ENCODE measurements at regions not wholly inside any gene's neighbourhood (a gene's known extent, or its start where the extent isn't known, plus 50 kb on each side); places are given as distances from the start of the nearest gene placed in this dataset.
A peak's percentile ranks its signal among the peaks of the same experiment; 100 is the strongest.
"Not testable (repeated sequence)": the region's sequence is repeated elsewhere in the genome, so short reads cannot be mapped to it uniquely, and the experiment has no call there.

DNA sequence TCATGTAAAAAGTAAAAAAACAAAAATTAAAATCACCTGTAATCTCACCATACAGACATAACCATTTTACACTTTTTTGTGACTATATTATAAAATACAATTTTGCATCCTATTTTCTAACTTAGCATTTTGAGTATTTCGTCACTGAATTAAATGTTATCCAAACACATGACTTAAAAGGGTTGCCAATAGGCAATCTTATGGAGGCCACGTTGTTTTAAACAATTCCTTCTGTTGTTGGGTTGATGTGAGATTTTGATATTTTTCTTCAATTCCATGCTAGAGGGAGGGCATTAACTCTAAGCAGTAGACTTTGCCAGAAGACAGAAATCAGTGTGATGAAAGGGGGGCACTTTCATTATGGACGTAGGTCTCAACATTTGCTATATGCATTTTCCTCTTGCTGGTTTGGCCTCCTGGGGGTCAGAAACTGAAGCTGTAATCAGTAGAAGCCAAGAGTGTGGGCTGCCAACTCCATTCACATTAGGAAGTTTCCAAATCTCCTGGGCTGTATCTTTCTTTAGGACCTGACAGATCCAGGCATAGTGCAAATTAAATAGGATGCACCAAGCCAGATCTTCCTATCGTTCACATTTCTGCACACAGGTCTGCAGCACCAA, 614.2 kb upstream of the CLINT1 start:
- no peak for DNase-seq

DNA sequence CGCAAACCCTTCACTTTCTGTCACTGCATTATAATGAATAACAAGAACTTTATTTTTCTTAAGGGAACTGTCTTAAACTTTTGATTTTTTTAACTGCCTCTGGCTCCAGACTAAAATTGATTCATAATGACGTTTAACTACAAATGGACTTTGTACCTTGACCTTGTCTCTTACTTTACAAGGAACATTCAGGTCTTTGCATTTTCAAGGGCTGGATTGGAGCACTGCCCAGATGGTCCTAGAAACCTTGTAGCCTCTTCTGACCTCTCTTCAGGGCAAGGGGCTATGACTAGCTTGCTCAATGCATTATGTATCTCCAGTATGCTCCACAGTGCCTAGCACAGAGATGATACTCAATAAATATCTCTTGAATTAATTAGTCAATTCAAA, 612.6 kb upstream of the CLINT1 start:
- no peak for DNase-seq

DNA sequence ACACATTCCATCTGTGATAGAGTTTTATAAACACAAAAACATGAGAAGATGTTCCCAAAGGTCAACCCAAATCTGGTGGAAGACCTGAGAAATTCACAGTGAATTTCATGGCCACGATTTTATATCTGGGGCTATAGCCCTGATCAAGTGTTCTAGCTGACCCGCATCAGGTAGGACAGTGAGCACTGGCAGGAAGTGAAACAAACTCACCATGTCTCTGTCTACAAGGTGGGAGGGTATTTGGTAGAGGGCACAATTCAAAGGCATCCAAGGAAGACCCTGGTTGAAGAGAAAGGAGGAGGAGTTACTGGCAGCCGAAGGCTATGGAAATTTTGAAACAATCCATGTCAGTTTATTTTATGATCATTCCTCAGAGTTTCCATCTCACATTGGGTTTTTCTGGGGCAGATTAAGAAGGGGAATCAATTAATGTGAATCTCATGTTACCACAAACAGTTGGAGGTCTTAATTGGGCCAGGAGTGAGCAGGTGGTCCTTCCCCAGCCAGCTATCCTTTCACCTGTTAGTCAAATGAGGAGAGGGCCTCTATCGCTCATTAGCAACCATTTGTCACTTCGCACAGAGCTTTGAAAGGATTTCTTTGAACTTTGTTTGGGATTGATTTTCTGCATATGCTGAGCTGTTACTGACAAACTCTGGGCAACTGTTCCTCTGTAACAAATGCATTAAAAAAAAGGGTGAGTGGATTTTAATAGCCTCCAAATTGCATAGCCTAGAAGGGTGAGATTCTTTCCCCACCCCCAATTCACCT, 612.0 kb upstream of the CLINT1 start:
- DNase-seq = no peak

DNA sequence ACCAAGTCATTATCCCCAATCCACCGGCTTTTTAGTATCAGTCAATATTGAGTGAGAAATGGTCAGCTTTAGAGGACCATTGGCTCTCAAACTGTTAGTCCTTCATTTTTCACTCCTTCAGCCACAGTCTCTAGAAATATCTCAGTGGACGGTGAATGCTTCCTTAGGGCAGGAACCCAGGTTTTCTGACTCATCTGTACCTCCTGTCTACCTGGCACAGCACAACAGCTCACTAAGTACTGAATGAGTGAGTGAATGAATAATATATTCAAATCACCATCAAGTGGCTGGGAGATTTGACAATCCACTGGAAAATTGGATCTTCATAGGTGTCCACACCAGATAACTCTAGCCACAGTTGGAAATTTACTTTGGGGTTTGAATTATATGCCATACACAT, 609.5 kb upstream of the CLINT1 start:
- DNase-seq = no peak

DNA sequence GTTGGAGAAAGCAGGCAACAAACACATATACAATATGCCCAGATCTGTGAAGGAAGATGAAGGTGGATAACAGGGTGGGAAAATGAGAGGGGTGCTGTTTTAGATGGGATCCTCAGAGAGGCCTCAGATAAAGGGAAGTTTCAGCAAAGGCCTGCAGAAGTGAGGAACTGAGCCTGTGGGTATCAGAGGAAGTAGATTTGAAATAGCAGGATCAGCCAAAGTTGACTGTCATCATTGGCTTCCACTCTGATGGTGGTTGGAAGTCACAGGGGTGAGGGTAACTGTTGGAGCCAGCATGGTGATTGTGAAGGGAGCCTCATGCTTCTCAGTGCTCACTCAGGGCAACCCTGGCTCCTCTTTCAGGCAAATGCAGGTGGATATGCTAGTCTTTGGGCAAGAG, 607.2 kb upstream of the CLINT1 start:
- no peak for DNase-seq

DNA sequence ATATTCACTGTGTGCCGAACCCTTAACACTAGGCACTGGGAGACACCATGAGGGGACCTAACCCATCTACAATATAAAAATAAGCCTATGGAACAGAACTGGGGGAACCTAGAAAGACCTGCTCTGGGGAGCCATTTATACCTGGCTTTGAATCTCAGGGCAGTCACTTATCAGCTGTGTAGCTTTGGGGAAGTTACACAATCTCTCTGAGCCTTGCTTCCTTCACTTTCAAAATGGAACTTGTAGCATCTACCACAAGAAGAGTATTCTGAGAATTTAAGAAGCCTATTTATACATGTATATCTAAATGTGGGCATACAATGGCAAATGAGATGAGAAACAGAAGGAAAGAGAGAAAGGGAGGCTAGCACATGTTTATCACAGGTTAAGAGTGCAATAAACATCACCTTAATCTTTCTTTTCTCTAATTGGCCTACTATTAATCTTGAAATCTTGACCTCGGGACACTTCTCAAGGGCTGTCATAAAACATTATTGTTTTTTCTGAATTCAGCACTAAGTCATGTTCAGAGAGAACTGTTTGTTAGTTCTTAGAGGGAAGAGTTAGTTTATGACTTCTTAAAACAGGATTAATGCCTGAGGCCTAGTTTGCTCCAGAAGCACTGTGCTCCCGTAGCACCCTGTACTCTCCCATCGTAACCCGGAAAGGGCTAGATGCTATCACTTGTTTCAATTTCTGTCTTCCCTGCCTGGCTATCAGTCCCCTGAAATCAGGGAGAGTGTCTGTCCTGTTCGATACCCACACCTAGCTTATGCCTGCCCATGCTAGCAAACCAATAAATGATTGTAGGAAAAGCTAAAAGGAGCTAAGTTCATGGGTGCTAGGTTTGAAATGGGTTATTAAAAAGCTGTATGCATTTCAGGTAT, 606.4 kb upstream of the CLINT1 start:
- DNase-seq = no peak

DNA sequence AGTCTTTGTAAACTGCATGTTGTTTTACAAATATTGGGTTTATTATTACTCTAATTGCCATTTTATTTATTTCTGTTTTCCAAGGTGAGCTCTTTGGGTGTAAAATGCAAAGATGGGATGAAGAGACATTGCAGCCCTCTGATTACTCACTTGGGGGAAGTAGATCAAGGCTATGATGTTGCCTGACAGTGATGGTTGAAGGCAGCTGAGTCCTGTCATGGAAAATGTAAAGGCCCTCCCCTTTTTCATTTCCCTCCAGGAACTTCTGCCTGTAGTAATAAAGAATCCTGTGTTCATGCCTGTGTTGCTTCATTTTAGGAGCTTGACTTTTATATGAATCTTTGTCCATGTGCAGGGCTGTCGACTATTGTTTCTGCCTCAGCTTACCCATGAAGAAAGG, 605.4 kb upstream of the CLINT1 start:
- no peak for DNase-seq

DNA sequence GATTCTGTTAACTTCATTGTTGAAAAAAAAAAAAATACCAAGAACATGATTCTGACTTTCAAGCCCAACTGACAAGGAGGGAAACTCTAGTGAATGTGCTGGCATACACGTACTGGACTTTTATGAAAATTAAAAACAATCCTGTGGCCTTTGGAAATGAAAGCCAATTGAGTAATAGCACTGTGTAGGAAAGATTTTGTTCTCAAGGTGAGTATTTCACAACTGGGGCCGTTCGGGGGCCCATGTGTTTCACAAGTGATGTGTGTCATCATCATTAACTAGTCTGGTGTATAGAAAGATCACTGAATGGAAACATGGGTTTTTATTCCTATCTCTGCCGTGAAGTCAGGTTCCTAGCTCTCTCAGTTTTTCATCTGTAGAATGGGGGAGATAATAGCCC, 605.0 kb upstream of the CLINT1 start:
- no peak for DNase-seq

DNA sequence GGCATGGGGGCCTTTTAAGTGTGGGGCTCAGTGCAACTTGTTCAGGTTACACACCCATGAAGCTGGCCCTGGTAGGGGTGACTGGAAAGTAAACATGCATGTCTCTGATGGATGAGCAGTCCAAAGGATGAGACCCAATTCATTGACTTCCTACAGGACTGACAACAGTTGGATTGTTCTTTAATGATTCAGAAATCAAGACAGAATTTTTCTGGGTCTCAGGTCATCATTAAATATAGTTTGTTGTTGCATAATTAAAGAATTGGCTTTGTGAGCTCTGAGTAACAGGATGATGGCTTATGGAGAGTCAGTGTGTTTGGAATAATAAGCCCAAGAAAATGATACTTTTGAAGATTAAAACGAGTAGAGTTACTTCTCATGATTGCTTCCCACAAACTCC, 604.2 kb upstream of the CLINT1 start:
- DNase-seq = no peak

DNA sequence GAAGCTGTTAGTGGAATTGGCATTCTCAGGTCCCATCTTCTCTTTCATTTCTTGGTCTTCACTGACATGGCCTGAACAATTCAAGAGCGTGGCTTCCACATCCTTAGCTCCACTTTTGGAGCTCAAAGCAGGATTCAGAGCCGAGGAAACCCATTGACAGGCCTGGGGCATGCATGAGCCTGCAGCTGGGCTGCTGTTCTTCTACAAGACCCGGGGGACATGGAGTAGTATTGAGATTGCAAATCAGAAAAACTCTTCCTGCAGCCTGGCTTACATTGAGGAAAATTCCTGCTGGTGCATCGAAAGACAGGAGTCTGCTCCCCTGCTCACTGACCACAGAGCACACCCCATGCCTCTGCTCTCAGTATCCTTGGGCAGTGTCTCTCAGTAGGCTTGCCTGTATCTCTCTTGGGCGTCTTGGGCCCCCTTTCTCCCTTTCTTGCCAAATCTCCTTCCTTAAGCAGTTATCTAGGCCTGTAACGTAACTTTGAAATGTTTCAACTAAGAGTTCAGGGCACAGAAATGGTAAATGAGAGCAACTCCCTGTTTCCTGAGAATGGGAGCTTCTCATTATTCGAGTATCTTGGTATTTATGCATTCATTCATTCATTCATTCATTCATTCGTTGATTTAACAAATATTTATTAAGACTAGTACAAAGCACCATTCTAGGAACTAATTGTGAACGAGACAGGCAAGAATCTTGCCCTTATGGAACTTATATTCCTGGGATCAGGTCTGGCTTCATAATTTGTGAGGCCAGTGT, 603.6 kb upstream of the CLINT1 start:
- no peak for DNase-seq

DNA sequence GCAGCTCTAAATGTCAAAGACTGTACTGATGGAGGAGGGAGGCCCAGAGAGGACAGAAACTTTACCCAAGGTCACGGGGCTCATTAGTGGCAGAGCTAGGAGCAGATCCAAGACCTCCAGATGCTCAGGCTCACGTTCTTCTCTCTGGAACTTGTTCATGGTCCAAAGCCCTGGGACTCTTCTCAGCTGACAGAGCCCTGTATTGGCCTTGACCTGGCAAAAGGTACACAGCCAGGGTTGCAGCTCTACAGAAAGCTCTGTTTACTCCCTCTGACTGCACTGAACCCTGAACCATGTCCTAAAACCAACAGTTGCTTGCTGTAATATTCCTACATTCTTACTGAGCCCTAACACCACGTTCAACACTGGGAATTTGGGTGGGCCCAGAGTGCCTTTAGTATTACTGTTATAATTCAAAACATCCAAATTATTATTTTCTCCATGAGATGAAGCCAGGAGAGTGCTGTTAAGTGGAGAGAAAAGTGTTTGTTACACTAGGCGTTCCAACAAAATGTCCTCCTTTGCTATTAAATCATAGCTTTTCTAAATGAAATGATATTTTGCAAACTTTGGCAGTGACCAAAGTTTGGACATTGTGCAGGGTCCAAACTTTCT, 602.4 kb upstream of the CLINT1 start:
- no peak for DNase-seq

DNA sequence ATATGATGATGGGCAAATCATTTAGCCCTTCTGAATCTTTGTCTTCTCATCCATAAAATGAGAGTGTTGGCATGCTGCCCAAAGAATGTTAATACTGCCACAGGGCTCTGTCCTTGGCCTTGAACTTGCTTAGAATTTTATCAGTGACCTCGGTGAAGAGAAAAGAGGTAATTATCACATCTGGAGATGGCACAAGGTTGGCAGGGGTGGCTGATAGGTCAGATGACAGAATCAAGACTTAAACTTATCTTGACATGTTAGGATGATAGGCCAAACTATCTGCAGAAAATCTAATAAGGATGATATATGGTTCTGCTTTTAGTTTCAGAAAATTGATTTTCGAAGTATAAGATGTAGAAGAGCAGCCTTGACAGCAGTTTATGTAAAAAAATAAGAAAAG, 599.1 kb upstream of the CLINT1 start:
- DNase-seq = no peak

DNA sequence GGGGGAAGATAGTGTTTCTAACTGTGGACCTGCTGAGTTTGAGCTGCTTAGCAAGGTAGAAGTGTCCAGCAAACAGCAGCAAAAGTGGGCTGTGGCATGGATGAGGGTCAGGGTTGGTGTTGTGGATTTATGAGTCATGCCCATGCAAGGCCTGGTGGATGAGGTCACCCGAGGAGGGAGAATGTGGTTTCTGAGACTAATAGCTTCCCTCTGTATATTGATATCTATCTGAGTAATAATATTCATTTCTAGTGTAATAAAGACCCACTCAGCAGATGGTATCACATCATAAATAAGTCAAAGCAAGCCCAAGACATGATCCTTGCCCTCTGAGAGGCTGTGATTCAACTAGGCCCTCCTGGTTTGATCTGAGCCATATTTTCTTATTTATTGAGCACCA, 597.8 kb upstream of the CLINT1 start:
- DNase-seq = peak; percentile 3

DNA sequence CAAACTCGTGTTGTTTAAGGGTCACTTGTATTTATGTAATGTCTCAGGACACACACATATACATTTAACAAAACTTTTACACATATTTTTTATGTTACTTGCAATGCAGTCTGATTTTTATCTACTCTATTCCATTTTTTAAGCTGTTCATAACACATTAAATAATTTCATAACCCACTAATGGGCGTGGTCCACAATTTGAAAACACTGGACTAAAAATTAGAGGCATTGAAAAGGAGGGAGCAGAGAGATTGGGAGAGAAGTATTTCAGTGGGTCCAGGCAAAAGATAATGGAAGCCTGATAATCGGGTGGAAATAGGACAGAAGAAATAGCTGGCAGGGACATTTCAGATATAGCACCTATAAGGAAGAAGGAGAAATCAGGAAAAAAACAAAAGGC, 597.3 kb upstream of the CLINT1 start:
- DNase-seq = no peak

DNA sequence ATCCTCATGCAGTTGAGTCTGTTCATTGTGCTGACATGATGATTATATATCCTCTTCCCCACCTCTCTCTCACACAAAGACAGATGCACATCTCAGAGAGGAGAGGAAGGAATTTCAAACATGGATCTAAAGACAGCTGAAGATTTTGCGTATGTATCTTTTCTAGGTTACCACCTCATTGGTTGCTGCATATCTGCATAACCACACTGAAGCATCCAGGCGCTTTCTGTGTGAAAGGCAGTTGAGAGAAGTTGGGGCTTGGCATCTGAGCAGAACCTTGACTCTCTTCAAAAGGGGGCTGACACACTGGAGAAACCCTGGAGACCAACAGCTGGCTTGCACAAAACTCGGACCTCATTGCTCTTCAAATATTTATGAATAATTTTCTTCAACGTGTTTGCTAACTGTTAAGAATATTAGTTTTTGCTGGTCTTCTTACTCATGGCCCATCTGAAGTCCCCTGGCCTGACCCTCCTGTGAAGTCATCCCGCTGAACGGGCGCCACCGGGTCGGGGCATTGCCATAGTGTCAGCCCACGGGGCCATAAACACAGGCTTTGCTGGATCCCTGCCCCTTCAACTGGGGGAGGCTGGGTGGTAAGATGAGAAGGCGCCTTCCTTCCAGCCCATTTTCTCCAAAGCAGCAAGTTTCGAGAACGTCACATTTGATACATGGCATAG, 593.2 kb upstream of the CLINT1 start:
- DNase-seq = no peak

DNA sequence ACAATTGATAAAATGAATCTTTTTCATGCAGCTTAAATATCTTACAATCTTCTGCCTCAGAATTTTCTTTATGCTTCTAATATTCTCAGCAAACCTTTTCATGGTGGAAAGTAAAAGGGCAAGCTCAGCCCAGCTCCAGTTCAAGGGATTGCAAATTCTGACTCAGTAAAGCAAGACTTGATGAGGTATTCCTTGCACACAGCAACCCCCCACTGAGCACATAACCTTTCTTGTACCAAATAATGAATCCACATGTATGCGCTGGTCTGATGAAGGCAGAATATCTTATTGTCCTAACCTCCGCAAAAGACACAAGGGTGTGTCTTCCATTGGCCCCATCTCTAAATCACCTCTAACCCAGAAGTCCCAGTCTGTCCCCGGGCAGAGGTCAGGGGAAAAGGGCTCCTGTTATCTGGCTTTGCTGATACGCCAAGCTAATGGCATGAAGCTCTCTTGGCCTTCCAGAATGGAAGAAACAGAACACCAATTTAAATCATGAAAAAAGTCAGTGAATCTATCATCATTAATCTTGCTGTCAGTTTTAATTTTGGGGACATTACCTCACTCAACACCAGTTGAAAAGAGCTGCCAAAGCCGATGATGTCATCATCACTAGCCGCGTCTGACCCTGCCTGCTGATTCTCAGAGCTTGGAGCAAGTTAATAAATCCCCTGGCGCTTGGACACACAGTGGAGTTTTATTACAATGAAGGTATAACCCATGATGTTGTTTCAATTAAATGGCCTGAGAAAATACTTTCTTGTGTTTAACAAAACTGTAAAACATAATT, 592.5 kb upstream of the CLINT1 start:
- DNase-seq = no peak

DNA sequence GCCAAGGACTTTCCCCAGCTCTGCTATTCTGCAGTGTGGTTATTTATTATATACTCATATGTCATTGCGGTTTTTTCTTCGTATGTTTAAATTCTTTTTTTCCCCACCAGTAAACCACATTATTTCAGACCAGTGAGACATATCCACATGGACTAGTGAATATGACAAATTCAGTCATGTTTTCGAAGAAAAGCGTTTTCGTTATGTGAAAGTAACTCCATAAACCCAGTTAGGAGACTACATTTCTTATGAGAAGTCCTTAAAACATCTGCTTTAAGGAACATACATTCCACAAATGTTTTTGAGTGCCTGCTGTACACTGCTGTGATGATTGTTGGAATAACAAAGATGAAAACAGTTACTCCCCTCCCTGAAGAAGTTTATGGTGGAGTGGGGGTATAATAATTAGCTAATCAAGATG, 591.8 kb upstream of the CLINT1 start:
- DNase-seq = no peak

DNA sequence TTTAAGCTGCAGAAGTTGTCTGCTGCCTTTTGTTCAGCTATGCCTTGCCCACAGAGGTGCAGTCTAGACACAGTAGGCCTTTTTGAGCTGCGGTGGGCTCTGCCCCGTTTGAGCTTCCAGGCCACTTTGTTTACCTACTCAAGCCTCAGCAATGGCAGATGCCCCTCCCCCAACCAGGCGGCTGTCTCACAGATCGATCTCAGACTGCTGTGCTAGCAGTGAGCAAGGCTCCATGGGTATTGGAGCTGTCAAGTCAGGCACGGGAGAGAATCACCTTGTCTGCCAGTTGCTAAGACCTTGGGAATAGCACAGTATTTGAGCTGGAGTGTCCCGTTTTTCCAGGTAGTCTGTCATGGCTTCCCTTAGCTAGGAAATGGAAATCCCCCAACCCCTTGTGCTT, 587.8 kb upstream of the CLINT1 start:
- DNase-seq = not testable (repeated sequence)

DNA sequence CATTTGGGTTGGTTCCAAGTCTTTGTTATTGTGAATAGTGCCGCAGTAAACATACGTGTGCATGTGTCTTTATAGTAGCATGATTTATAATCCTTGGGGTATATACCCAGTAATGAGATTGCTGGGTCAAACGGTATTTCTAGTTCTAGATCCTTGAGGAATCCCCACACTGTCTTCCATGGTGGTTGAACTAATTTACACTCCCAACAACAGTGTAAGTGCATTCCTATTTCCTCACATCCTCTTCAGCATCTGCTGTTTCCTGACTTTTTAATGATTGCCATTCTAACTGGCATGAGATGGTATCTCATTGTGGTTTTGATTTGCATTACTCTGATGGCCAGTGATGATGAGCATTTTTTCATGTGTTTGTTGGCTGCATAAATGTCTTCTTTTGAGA, 580.3 kb upstream of the CLINT1 start:
- not testable (repeated sequence) for DNase-seq

DNA sequence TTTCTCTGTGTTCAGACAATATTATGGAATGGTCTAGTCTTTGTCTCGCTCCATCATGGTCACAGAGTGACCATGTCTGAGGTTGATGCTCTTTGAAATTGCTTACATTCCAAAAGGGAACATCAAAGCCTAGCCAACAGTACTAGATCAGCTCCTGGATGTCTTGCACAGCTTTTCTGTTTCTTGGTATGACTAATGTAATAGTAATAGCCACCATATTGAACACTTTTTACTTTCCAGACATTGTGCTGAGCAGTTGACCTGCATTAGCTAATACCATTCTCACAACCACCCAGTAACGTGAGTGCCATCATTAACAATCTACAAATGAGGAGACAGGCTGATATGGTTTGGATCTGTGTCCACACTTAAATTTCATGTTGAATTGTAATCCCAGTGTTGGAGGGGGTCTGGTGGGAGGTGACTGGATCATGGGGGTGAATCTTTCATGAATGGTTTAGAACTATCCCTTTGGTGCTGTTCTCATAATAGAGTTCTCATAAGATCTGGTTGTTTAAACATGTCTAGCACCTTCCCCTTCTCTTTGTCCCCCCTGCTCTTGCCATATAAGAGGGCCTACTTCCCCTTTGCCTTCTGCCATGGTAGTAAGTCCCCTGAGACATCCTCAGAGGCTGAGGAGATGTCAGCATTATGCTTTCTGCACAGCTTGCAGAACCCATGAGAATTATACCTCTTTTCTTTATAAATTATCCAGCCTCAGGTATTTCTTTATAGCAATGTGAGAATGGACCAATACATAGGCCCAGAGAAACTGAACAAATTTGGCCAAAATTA, 577.5 kb upstream of the CLINT1 start:
- no peak for DNase-seq

Measured in activated CD4-positive, alpha-beta T cell treated with anti-CD3 and anti-CD28 coated beads, Interleukin-2, Interleukin-6, amounts not matched to agents 100 ng/mL and 50 ng/mL, durations not matched to agents 16 hours and 8 hours (primary cell).